Endothelial cell of umbilical vein (primary cell): ENCODE measurements at regions not wholly inside any gene's neighbourhood (a gene's known extent, or its start where the extent isn't known, plus 50 kb on each side); places are given as distances from the start of the nearest gene placed in this dataset.

ENCODE experiments used
- BruUV-seq: library from RNA; stranded (reverse); fragments of 400-500 nt; replicated peaks from 2 replicates; lab custom pipeline; 2021; lab: Mats Ljungman, UMichigan
- CTCF ChIA-PET: fragments of 300-600, 350-600 bp; sonication (Branson Sonifier 250); formaldehyde crosslinking; loops from one replicate; lab custom pipeline; 2021; ENCODE audit warnings: antibody characterized with exemption, inconsistent platforms; lab: Charles Lee
- POLR2A ChIA-PET: fragments of 300-600, 350-600 bp; sonication (Branson Sonifier 250); formaldehyde crosslinking; loops from one replicate; lab custom pipeline; 2021; ENCODE audit warnings: antibody characterized with exemption, inconsistent platforms; lab: Charles Lee
- DNase-seq: peaks from one replicate; pipeline ENCODE4 v3.0.0-alpha.2; 2011; ENCODE audit warnings: low read depth, low spot score
- FAIRE-seq: peaks from 2 replicates; lab custom pipeline; 2011; peaks lifted over from hg19 to GRCh38; lab: Jason Lieb, UNC
- H2AFZ ChIP-seq: 2 replicates; pipeline ENCODE4 v1.6.0; 2012; ENCODE audit warnings: low read depth, low read length, control low read depth, inconsistent platforms
- H3K27ac ChIP-seq: 2 replicates; pipeline ENCODE4 v1.5.1; 2011; ENCODE audit warnings: low read depth, mild to moderate bottlenecking, control low read depth, low read length, moderate library complexity; ENCODE audit not compliant: insufficient read depth
- H3K27me3 ChIP-seq, 2 experiments: 2 replicates each; pipeline versions ENCODE4 v1.6.0 to v1.6.1; 2011; ENCODE audit warnings: low read length in 2 of 2, mixed read lengths in 1 of 2; ENCODE audit not compliant: control insufficient read depth in 2 of 2, insufficient read depth in 2 of 2
- H3K36me3 ChIP-seq, 2 experiments: 2 replicates in 1 of 2; 3 replicates in 1 of 2; pipeline ENCODE4 v1.5.1; 2011; ENCODE audit warnings: low read length in 2 of 2, mild to moderate bottlenecking in 1 of 2, moderate library complexity in 1 of 2; ENCODE audit not compliant: control insufficient read depth in 2 of 2, insufficient read depth in 2 of 2; ENCODE audit errors: extremely low read depth in 1 of 2
- H3K4me1 ChIP-seq: 3 replicates; pipeline ENCODE4 v1.5.1; 2011; ENCODE audit warnings: mild to moderate bottlenecking, low read length; ENCODE audit not compliant: control insufficient read depth, insufficient read depth; ENCODE audit errors: extremely low read depth
- H3K4me2 ChIP-seq: 2 replicates; pipeline ENCODE4 v1.6.1; 2011; ENCODE audit warnings: low read length, control low read depth, mixed read lengths; ENCODE audit not compliant: insufficient read depth
- H3K4me3 ChIP-seq, 3 experiments: fragments of 200-600 bp in 1 of 3; sonication (generic), shearing (Covaris generic) in 1 of 3; replicated peaks in 1 of 3; 2 replicates each; pipeline ENCODE4 v1.5.1; 2011 to 2016; ENCODE audit warnings: control low read depth in 3 of 3, low read length in 3 of 3, mild to moderate bottlenecking in 2 of 3, inconsistent platforms in 1 of 3, low read depth in 1 of 3, moderate library complexity in 1 of 3; ENCODE audit not compliant: insufficient read depth in 1 of 3
- H3K79me2 ChIP-seq: 2 replicates; pipeline ENCODE4 v1.6.0; 2012; ENCODE audit warnings: low read length, inconsistent platforms; ENCODE audit not compliant: control insufficient read depth, insufficient read depth
- H3K9ac ChIP-seq: replicated peaks from 2 replicates; pipeline ENCODE3; 2011; ENCODE audit warnings: low read length, control low read depth; ENCODE audit not compliant: insufficient read depth; ENCODE audit errors: extremely low read depth
- H3K9me1 ChIP-seq: replicated peaks from 3 replicates; pipeline ENCODE4 v1.6.0; 2011; ENCODE audit warnings: mild to moderate bottlenecking, low read length; ENCODE audit not compliant: control insufficient read depth, insufficient read depth; ENCODE audit errors: extremely low read depth
- H3K9me3 ChIP-seq: replicated peaks from 2 replicates; pipeline ENCODE4 v1.5.1; 2012; ENCODE audit warnings: low read length, inconsistent platforms; ENCODE audit not compliant: control insufficient read depth, insufficient read depth
- H4K20me1 ChIP-seq: replicated peaks from 2 replicates; pipeline ENCODE3; 2011; ENCODE audit warnings: mild to moderate bottlenecking, low read length; ENCODE audit not compliant: control insufficient read depth, insufficient read depth; ENCODE audit errors: extremely low read depth
- CTCF ChIP-seq, 2 donors: IDR thresholded peaks; 1 replicate in 1 of 2; 2 replicates in 1 of 2; pipeline ENCODE4 v1.5.1; 2011; ENCODE audit warnings: low read length in 2 of 2, mild to moderate bottlenecking in 2 of 2, moderate library complexity in 2 of 2, control low read depth in 1 of 2, inconsistent platforms in 1 of 2, low read depth in 1 of 2; ENCODE audit not compliant: insufficient read depth in 1 of 2; ENCODE audit errors: extremely low read depth in 1 of 2
- EZH2 ChIP-seq: IDR thresholded peaks from 2 replicates; pipeline ENCODE4 v1.6.1; 2012; ENCODE audit warnings: borderline replicate concordance, low read depth, mild to moderate bottlenecking, moderate library complexity, low read length, inconsistent platforms; ENCODE audit not compliant: severe bottlenecking
- FOS ChIP-seq: IDR thresholded peaks from 2 replicates; pipeline ENCODE4 v1.6.1; 2011; ENCODE audit warnings: mild to moderate bottlenecking, low read length, moderate library complexity, borderline replicate concordance; ENCODE audit not compliant: insufficient read depth
- GATA2 ChIP-seq: IDR thresholded peaks from 2 replicates; pipeline ENCODE4 v1.7.0; 2011; ENCODE audit warnings: low read depth, mild to moderate bottlenecking, moderate library complexity, mixed read lengths, low read length; ENCODE audit not compliant: insufficient read length, insufficient read depth
- JUN ChIP-seq: IDR thresholded peaks from 2 replicates; pipeline ENCODE4 v1.6.1; 2011; ENCODE audit warnings: borderline replicate concordance, low read depth; ENCODE audit not compliant: insufficient read length, insufficient read depth
- MYC ChIP-seq: IDR thresholded peaks from one replicate; pipeline ENCODE4 v1.6.1; 2011; ENCODE audit warnings: mild to moderate bottlenecking, low read depth, low read length
- POLR2A ChIP-seq: IDR thresholded peaks from 2 replicates; pipeline ENCODE4 v1.6.1; 2012; ENCODE audit warnings: low read depth, mild to moderate bottlenecking, control low read depth, low read length
- POLR2AphosphoS5 ChIP-seq: IDR thresholded peaks from 2 replicates; pipeline ENCODE4 v1.6.1; 2012; ENCODE audit warnings: low read depth, mild to moderate bottlenecking, control low read depth, low read length, moderate library complexity; ENCODE audit not compliant: insufficient read depth
- dilution Hi-C: fragments of 300-500 bp; cut with MboI; formaldehyde crosslinking; loops from one replicate; pipeline ENCODE4 v1.15.0; 2019; ENCODE audit warnings: low sequenced_read_pairs; ENCODE audit not compliant: extremely low pct_ligation_motif_present
- intact Hi-C: fragments of 100-400 bp; cut with micrococcal nuclease; formaldehyde crosslinking; loops from one replicate; pipeline ENCODE4 v1.10.0; 2022
- TF ChIP-seq, protein P1 (sequence below): IDR thresholded peaks from 2 replicates; pipeline ENCODE4 v1.6.1; 2011; ENCODE audit not compliant: insufficient read depth, insufficient read length

- Histone ChIP-seq H3K9me3 (no peaks in the 10 kb centered on the region), H2AFZ (no peak overlapping the region), H3K9me1 (no peaks in the 10 kb centered on the region), H3K4me3 (no peak overlapping the region), H3K36me3 (no peaks in the 10 kb centered on the region), H3K27me3 (no peaks in the 10 kb centered on the region), H3K4me1 (no peaks in the 10 kb centered on the region), H3K79me2 (no peaks in the 10 kb centered on the region), H4K20me1 (no peaks in the 10 kb centered on the region), H3K9ac (no peak overlapping the region), H3K27ac (no peak overlapping the region), H3K4me2 (no peak overlapping the region)
- DNase-seq (no peak), FAIRE-seq (no peak)
- intact Hi-C loops (no loop called here), dilution Hi-C loops (no loop called here)
- ChIA-PET CTCF (interaction anchor here (1.6 kb wide), 2 partner anchors 27 to 33 kb away, joined by 3 read pairs; no protein-coding TSS in a partner anchor), POLR2A (no interaction called here)
- no peak for TF ChIP-seq CTCF (IDR thresholded peaks at IDR 0.05; ENCODE audit: extremely low read depth in 1 of 2, insufficient read depth in 1 of 2, low read depth in 1 of 2, low read length in 2 of 2)
- no peak for TF ChIP-seq GATA2
- TF ChIP-seq MYC: no peak
- TF ChIP-seq JUN: no peak
- BruUV-seq: no TSS peak
These were observed 1040.9 kb downstream of the CBLN2 start for GRCh38 chr18:71503222-71503621.

DNA sequence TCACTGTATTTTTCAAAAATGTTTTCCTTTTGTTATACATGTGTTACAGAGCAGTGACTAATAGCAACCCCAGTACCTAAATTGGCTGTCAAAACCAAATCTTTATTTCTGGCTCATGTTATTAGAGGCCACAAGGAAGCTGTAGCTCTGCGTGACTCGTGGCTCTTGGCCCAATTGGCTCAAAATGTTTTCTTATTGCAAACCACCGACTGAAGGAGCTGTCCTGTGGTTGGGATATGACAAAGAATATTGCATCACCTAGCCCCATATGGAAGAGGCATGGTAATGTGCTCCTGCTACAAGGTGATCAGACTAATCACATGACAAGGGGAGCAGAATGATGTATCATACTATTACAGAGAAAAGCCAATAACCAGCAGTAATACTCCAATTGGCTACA is 1058.5 kb downstream of the CBLN2 start:
- Histone ChIP-seq H3K4me2 (no peak overlapping the region), H2AFZ (no peak overlapping the region), H3K27me3 (no peaks in the 10 kb centered on the region), H3K36me3 (no peaks in the 10 kb centered on the region), H3K9ac (no peak overlapping the region), H3K4me3 (no peak overlapping the region), H3K4me1 (no peaks in the 10 kb centered on the region), H4K20me1 (no peaks in the 10 kb centered on the region), H3K9me1 (no peaks in the 10 kb centered on the region), H3K9me3 (no peaks in the 10 kb centered on the region), H3K79me2 (no peaks in the 10 kb centered on the region), H3K27ac (no peak overlapping the region)
- ChIA-PET CTCF (interaction anchor here (1.4 kb wide), 1 partner anchor 55 kb away, joined by 3 read pairs; no protein-coding TSS in a partner anchor), POLR2A (no interaction called here)
- FAIRE-seq (no peak), DNase-seq (no peak)
- TF ChIP-seq MYC (no peak), POLR2A (no peak), JUN (no peak), CTCF (IDR thresholded peaks at IDR 0.05; ENCODE audit: extremely low read depth in 1 of 2, insufficient read depth in 1 of 2, low read depth in 1 of 2, low read length in 2 of 2) (no peak), EZH2 (no peak), FOS (no peak), GATA2 (no peak), POLR2AphosphoS5 (no peak)
- TF ChIP-seq, protein P1, sequence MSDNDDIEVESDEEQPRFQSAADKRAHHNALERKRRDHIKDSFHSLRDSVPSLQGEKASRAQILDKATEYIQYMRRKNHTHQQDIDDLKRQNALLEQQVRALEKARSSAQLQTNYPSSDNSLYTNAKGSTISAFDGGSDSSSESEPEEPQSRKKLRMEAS: no peak
- dilution Hi-C loops (no loop called here), intact Hi-C loops (no loop called here)
- no TSS peak for BruUV-seq
